NT2/D1 (cell line): ENCODE measurements at regions not wholly inside any gene's neighbourhood (a gene's known extent, or its start where the extent isn't known, plus 50 kb on each side); places are given as distances from the start of the nearest gene placed in this dataset.
"Not testable (repeated sequence)": the region's sequence is repeated elsewhere in the genome, so short reads cannot be mapped to it uniquely, and the experiment has no call there.

Source experiments
- DNase-seq: peaks from one replicate; pipeline ENCODE4 v3.0.0-alpha.2; 2011; ENCODE audit warnings: low read depth, low spot score
- H3K27me3 ChIP-seq: 2 replicates; pipeline ENCODE4 v1.6.0; 2011; ENCODE audit warnings: mild to moderate bottlenecking; ENCODE audit not compliant: insufficient read length, insufficient read depth
- H3K36me3 ChIP-seq: 2 replicates; pipeline ENCODE4 v1.6.1; 2011; ENCODE audit warnings: mild to moderate bottlenecking, low read length, mixed read lengths; ENCODE audit not compliant: insufficient read depth, insufficient read length
- H3K4me1 ChIP-seq: 2 replicates; pipeline ENCODE4 v1.5.1; 2011; ENCODE audit not compliant: insufficient read depth, insufficient read length
- H3K4me3 ChIP-seq: 2 replicates; pipeline ENCODE4 v1.5.1; 2011; ENCODE audit warnings: low read depth; ENCODE audit not compliant: insufficient read length
- H3K9ac ChIP-seq: 2 replicates; pipeline ENCODE4 v1.6.0; 2011; ENCODE audit warnings: low read depth; ENCODE audit not compliant: insufficient read length
- H3K9me3 ChIP-seq: 2 replicates; pipeline ENCODE4 v1.5.1; 2011; ENCODE audit warnings: mild to moderate bottlenecking, low read length; ENCODE audit not compliant: insufficient read depth
- SUZ12 ChIP-seq: IDR thresholded peaks from 2 replicates; pipeline ENCODE4 v1.6.1; 2011; ENCODE audit not compliant: insufficient read length, insufficient read depth; ENCODE audit errors: extremely low read depth
- YY1 ChIP-seq: IDR thresholded peaks from 2 replicates; pipeline ENCODE4 v1.6.1; 2011; ENCODE audit not compliant: insufficient read length, insufficient read depth
- ZNF274 ChIP-seq: IDR thresholded peaks from 2 replicates; pipeline ENCODE4 v1.6.1; 2011; ENCODE audit warnings: mild to moderate bottlenecking, low read depth, low read length

- H3K36me3 ChIP-seq = no peaks in the 10 kb centered on the region
- TF ChIP-seq ZNF274 = no peak
- no peak for TF ChIP-seq SUZ12
- TF ChIP-seq YY1 = no peak
- H3K4me1 ChIP-seq = no peaks in the 10 kb centered on the region
- no peak for DNase-seq
- H3K9ac ChIP-seq = no peak overlapping the region
- no peaks in the 10 kb centered on the region for H3K9me3 ChIP-seq
- no peaks in the 10 kb centered on the region for H3K27me3 ChIP-seq
- no peak overlapping the region for H3K4me3 ChIP-seq
Measured at GRCh38 chr5:92852219-92852618, 728.8 kb downstream of the NR2F1-AS1 start.

GRCh38 chr5:92850886-92851285 is 730.1 kb downstream of the NR2F1-AS1 start:
- Histone ChIP-seq H3K36me3 (no peaks in the 10 kb centered on the region), H3K9me3 (no peaks in the 10 kb centered on the region), H3K9ac (no peak overlapping the region), H3K27me3 (no peaks in the 10 kb centered on the region), H3K4me1 (no peaks in the 10 kb centered on the region), H3K4me3 (no peak overlapping the region)
- TF ChIP-seq ZNF274 (no peak), SUZ12 (no peak), YY1 (no peak)
- DNase-seq = no peak

GRCh38 chr5:92849756-92850155 is 731.3 kb downstream of the NR2F1-AS1 start:
- Histone ChIP-seq H3K9ac (no peak overlapping the region), H3K4me3 (no peak overlapping the region), H3K36me3 (no peaks in the 10 kb centered on the region), H3K4me1 (no peaks in the 10 kb centered on the region), H3K27me3 (no peaks in the 10 kb centered on the region), H3K9me3 (no peaks in the 10 kb centered on the region)
- no peak for DNase-seq
- TF ChIP-seq YY1 = no peak

GRCh38 chr5:92841604-92842155 is 739.3 kb downstream of the NR2F1-AS1 start:
- H3K4me1 ChIP-seq = no peaks in the 10 kb centered on the region
- no peak for DNase-seq
- H3K4me3 ChIP-seq = no peak overlapping the region
- no peak overlapping the region for H3K9ac ChIP-seq
- no peak for TF ChIP-seq ZNF274
- TF ChIP-seq YY1 = no peak
- no peak for TF ChIP-seq SUZ12
- H3K27me3 ChIP-seq = no peaks in the 10 kb centered on the region
- no peaks in the 10 kb centered on the region for H3K36me3 ChIP-seq
- no peaks in the 10 kb centered on the region for H3K9me3 ChIP-seq

- Histone ChIP-seq H3K36me3 (no peaks in the 10 kb centered on the region), H3K27me3 (no peaks in the 10 kb centered on the region), H3K4me3 (no peak overlapping the region), H3K9ac (no peak overlapping the region), H3K9me3 (no peaks in the 10 kb centered on the region), H3K4me1 (no peaks in the 10 kb centered on the region)
- TF ChIP-seq ZNF274 (no peak), SUZ12 (no peak), YY1 (no peak)
- DNase-seq = peak; percentile 8
Measured at GRCh38 chr5:92838253-92838652, 742.8 kb downstream of the NR2F1-AS1 start.

- H3K9me3 ChIP-seq = no peaks in the 10 kb centered on the region
- no peak overlapping the region for H3K9ac ChIP-seq
- no peak for DNase-seq
- H3K4me3 ChIP-seq = no peak overlapping the region
- H3K4me1 ChIP-seq = no peaks in the 10 kb centered on the region
- no peaks in the 10 kb centered on the region for H3K36me3 ChIP-seq
- TF ChIP-seq YY1 (no peak), ZNF274 (no peak), SUZ12 (no peak)
- no peaks in the 10 kb centered on the region for H3K27me3 ChIP-seq
Measured at GRCh38 chr5:92836855-92837755, 743.9 kb downstream of the NR2F1-AS1 start.

- no peaks in the 10 kb centered on the region for H3K9me3 ChIP-seq
- no peak overlapping the region for H3K9ac ChIP-seq
- TF ChIP-seq ZNF274 (no peak), SUZ12 (no peak), YY1 (no peak)
- H3K27me3 ChIP-seq = no peaks in the 10 kb centered on the region
- no peak overlapping the region for H3K4me3 ChIP-seq
- no peak for DNase-seq
- H3K36me3 ChIP-seq = no peaks in the 10 kb centered on the region
- no peaks in the 10 kb centered on the region for H3K4me1 ChIP-seq
Measured at GRCh38 chr5:92835712-92836111, 745.3 kb downstream of the NR2F1-AS1 start.

GRCh38 chr5:92823551-92823950 is 757.5 kb downstream of the NR2F1-AS1 start:
- H3K4me1 ChIP-seq, H3K36me3 ChIP-seq, H3K9ac ChIP-seq, H3K4me3 ChIP-seq, H3K9me3 ChIP-seq, H3K27me3 ChIP-seq, DNase-seq: not testable (repeated sequence)
